ENCODE measurements at regions not wholly inside any gene's neighbourhood (a gene's known extent, or its start where the extent isn't known, plus 50 kb on each side); places are given as distances from the start of the nearest gene placed in this dataset.
A peak's percentile ranks its signal among the peaks of the same experiment; 100 is the strongest.
"Not testable (repeated sequence)": the region's sequence is repeated elsewhere in the genome, so short reads cannot be mapped to it uniquely, and the experiment has no call there.

- DNase-seq = no peak
Measured at GRCh38 chr6:103870970-103871369, 988.7 kb downstream of the HACE1 start.

GRCh38 chr6:103862297-103862696 lies 997.4 kb downstream of the HACE1 start:
- no peak for DNase-seq

- no peak for DNase-seq
Measured at GRCh38 chr6:103858003-103858402, 1001.7 kb downstream of the HACE1 start.

GRCh38 chr6:103855750-103856149 lies 1004.0 kb downstream of the HACE1 start:
- no peak for DNase-seq

GRCh38 chr6:103854059-103854458 lies 1005.7 kb downstream of the HACE1 start:
- DNase-seq = no peak

GRCh38 chr6:103838457-103838856 lies 1021.3 kb downstream of the HACE1 start:
- no peak for DNase-seq

- no peak for DNase-seq
Measured at GRCh38 chr6:103826209-103826608, 1033.5 kb downstream of the HACE1 start.

GRCh38 chr6:103820148-103820547 lies 1039.6 kb downstream of the HACE1 start:
- DNase-seq = no peak

GRCh38 chr6:103819509-103819908 lies 1040.2 kb downstream of the HACE1 start:
- no peak for DNase-seq

- no peak for DNase-seq
Measured at GRCh38 chr6:103812970-103813369, 1046.7 kb downstream of the HACE1 start.

- not testable (repeated sequence) for DNase-seq
Measured at GRCh38 chr6:103801901-103802479, 1057.7 kb downstream of the HACE1 start.

- no peak for DNase-seq
Measured at GRCh38 chr6:103799971-103800670, 1059.6 kb downstream of the HACE1 start.

GRCh38 chr6:103798166-103798565 lies 1061.6 kb downstream of the HACE1 start:
- DNase-seq = no peak

- DNase-seq = peak; percentile 4
Measured at GRCh38 chr6:103797738-103798137, 1062.0 kb downstream of the HACE1 start.

- no peak for DNase-seq
Measured at GRCh38 chr6:103791458-103791857, 1068.3 kb downstream of the HACE1 start.

GRCh38 chr6:103784117-103784516 lies 1075.6 kb downstream of the HACE1 start:
- no peak for DNase-seq

GRCh38 chr6:103783329-103783728 lies 1076.4 kb downstream of the HACE1 start:
- DNase-seq = peak; percentile 17

- no peak for DNase-seq
Measured at GRCh38 chr6:103769431-103769830, 1090.3 kb downstream of the HACE1 start.

- no peak for DNase-seq
Measured at GRCh38 chr6:103750603-103751002, 1109.1 kb downstream of the HACE1 start.

GRCh38 chr6:103734016-103734415 lies 1125.7 kb downstream of the HACE1 start:
- no peak for DNase-seq

GRCh38 chr6:103729658-103730057 lies 1130.1 kb downstream of the HACE1 start:
- DNase-seq = no peak

- DNase-seq = no peak
Measured at GRCh38 chr6:103723438-103724322, 1136.0 kb downstream of the HACE1 start.

- DNase-seq = no peak
Measured at GRCh38 chr6:103722683-103723082, 1137.0 kb downstream of the HACE1 start.

GRCh38 chr6:103721923-103722322 lies 1137.8 kb downstream of the HACE1 start:
- DNase-seq = no peak

Data from NCI-H2227 treated with DMSO at 0.1 percent for 48 hours (cell line).